HG03025 (cell line): ENCODE measurements at regions not wholly inside any gene's neighbourhood (a gene's known extent, or its start where the extent isn't known, plus 50 kb on each side); places are given as distances from the start of the nearest gene placed in this dataset.
"Not testable (repeated sequence)": the region's sequence is repeated elsewhere in the genome, so short reads cannot be mapped to it uniquely, and the experiment has no call there.

Experiments used
- ATAC-seq: cut with Tn5 transposase; IDR thresholded peaks from one replicate; pipeline ENCODE4 v1.9.1; 2021; ENCODE audit warnings: mild to moderate bottlenecking, moderate library complexity; ENCODE audit not compliant: unreplicated experiment, low FRiP score

GRCh38 chr2:192719629-192720028 lies 524.9 kb upstream of the TMEFF2 start:
- ATAC-seq: no peak

GRCh38 chr2:192718340-192718739 lies 523.6 kb upstream of the TMEFF2 start:
- ATAC-seq: no peak

GRCh38 chr2:192700934-192701333 lies 506.2 kb upstream of the TMEFF2 start:
- ATAC-seq: no peak

- ATAC-seq: no peak
These were observed 503.1 kb upstream of the TMEFF2 start for GRCh38 chr2:192697880-192698279.

- ATAC-seq: no peak
These were observed 502.1 kb upstream of the TMEFF2 start for GRCh38 chr2:192696857-192697256.

- no peak for ATAC-seq
These were observed 492.3 kb upstream of the TMEFF2 start for GRCh38 chr2:192687015-192687414.

- ATAC-seq: not testable (repeated sequence)
These were observed 487.8 kb upstream of the TMEFF2 start for GRCh38 chr2:192682511-192682910.

GRCh38 chr2:192675681-192676080 lies 480.9 kb upstream of the TMEFF2 start:
- ATAC-seq: no peak

- ATAC-seq: no peak
These were observed 474.9 kb upstream of the TMEFF2 start for GRCh38 chr2:192669505-192670091.

- not testable (repeated sequence) for ATAC-seq
These were observed 465.8 kb upstream of the TMEFF2 start for GRCh38 chr2:192660555-192660954.

GRCh38 chr2:192657362-192657761 lies 462.6 kb upstream of the TMEFF2 start:
- ATAC-seq: no peak

- ATAC-seq: no peak
These were observed 461.2 kb upstream of the TMEFF2 start for GRCh38 chr2:192655916-192656315.

GRCh38 chr2:192645811-192646598 lies 451.3 kb upstream of the TMEFF2 start:
- no peak for ATAC-seq

- ATAC-seq: no peak
These were observed 439.8 kb upstream of the TMEFF2 start for GRCh38 chr2:192634557-192634956.

GRCh38 chr2:192628017-192628416 lies 433.3 kb upstream of the TMEFF2 start:
- ATAC-seq: no peak

GRCh38 chr2:192615105-192615504 lies 420.4 kb upstream of the TMEFF2 start:
- ATAC-seq: no peak

- no peak for ATAC-seq
These were observed 409.6 kb upstream of the TMEFF2 start for GRCh38 chr2:192604295-192604694.

- ATAC-seq: not testable (repeated sequence)
These were observed 403.9 kb upstream of the TMEFF2 start for GRCh38 chr2:192598649-192599048.

GRCh38 chr2:192593561-192593960 lies 398.8 kb upstream of the TMEFF2 start:
- no peak for ATAC-seq

GRCh38 chr2:192591617-192592016 lies 396.9 kb upstream of the TMEFF2 start:
- ATAC-seq: no peak

- no peak for ATAC-seq
These were observed 390.7 kb upstream of the TMEFF2 start for GRCh38 chr2:192585418-192585817.

GRCh38 chr2:192584976-192585375 lies 390.2 kb upstream of the TMEFF2 start:
- ATAC-seq: no peak
